Mucosa of descending colon (tissue), 3 donors: ENCODE measurements at regions not wholly inside any gene's neighbourhood (a gene's known extent, or its start where the extent isn't known, plus 50 kb on each side); places are given as distances from the start of the nearest gene placed in this dataset.

Source experiments
- ATAC-seq: fragments of 200-7000 bp; cut with Tn5 transposase; one replicate; pipeline ENCODE4 v1.9.1; 2020; ENCODE audit warnings: mild to moderate bottlenecking, moderate library complexity
- DNase-seq, 3 donors: peaks; one replicate each; pipeline ENCODE4 v3.0.0-alpha.2; 2020
- H3K36me3 ChIP-seq: fragments of 200-600 bp; one replicate; pipeline ENCODE4 v1.8.0; 2021; ENCODE audit warnings: low read depth, mild to moderate bottlenecking
- H3K4me1 ChIP-seq: fragments of 200-600 bp; one replicate; pipeline ENCODE4 v1.8.0; 2021; ENCODE audit warnings: low read depth, mild to moderate bottlenecking
- H3K4me3 ChIP-seq: fragments of 200-600 bp; one replicate; pipeline ENCODE4 v1.8.0; 2021; ENCODE audit warnings: mild to moderate bottlenecking
- H3K9me3 ChIP-seq: fragments of 200-600 bp; one replicate; pipeline ENCODE4 v1.8.0; 2021; ENCODE audit warnings: mild to moderate bottlenecking
- CTCF ChIP-seq: fragments of 200-600 bp; IDR thresholded peaks from one replicate; pipeline ENCODE4 v1.8.0; 2022; ENCODE audit warnings: antibody characterized with exemption, mild to moderate bottlenecking
- intact Hi-C, 2 donors: fragments of 100-400 bp; cut with DNase I in 1 of 2; cut with micrococcal nuclease in 1 of 2; formaldehyde crosslinking; loops; one replicate each; pipeline versions ENCODE4 v1.11.0 to v1.11.1; 2022; cut with DNase I, micrococcal nuclease
- donor health status: DM: no; HTN: no; CAD: no; lungs with moderate emphysema.
- donor health status: DM: no; HTN: no; CAD: no.
- donor health status: DM: no; HTN: yes; CAD: no.

GRCh38 chr17:11144358-11145233 lies 96.4 kb upstream of the SHISA6 start:
- no peaks in the 10 kb centered on the region for H3K4me1 ChIP-seq
- ATAC-seq (peak; percentile 92), DNase-seq (peak in 2 of 3 donors; percentile 27 to 46)
- no peaks in the 10 kb centered on the region for H3K9me3 ChIP-seq
- intact Hi-C loops: loop anchor here (2.0 to 5.0 kb wide), 2 partner anchors 267 to 268 kb away; no protein-coding TSS in a partner anchor
- no peaks in the 10 kb centered on the region for H3K36me3 ChIP-seq
- H3K4me3 ChIP-seq: no peak overlapping the region
- peak; percentile 8 for TF ChIP-seq CTCF

GRCh38 chr17:11142231-11142630 lies 98.8 kb upstream of the SHISA6 start:
- Histone ChIP-seq H3K9me3 (no peaks in the 10 kb centered on the region), H3K4me1 (no peaks in the 10 kb centered on the region), H3K36me3 (no peaks in the 10 kb centered on the region), H3K4me3 (no peak overlapping the region)
- intact Hi-C loops: loop anchor here in 1 of 2 donors (5.0 kb wide), 1 partner anchor 265 kb away; no protein-coding TSS in a partner anchor
- ATAC-seq: peak; percentile 87
- peak in 1 of 3 donors; percentile 24 for DNase-seq
- no peak for TF ChIP-seq CTCF

- no peak overlapping the region for H3K4me3 ChIP-seq
- no peak for ATAC-seq
- no peak for DNase-seq
- no peaks in the 10 kb centered on the region for H3K4me1 ChIP-seq
- no peaks in the 10 kb centered on the region for H3K36me3 ChIP-seq
- H3K9me3 ChIP-seq: no peaks in the 10 kb centered on the region
- intact Hi-C loops: loop anchor here in 1 of 2 donors (5.0 kb wide), 1 partner anchor 263 kb away; no protein-coding TSS in a partner anchor
- TF ChIP-seq CTCF: no peak
Measured at GRCh38 chr17:11140501-11140900, 100.5 kb upstream of the SHISA6 start.

- ATAC-seq (no peak), DNase-seq (no peak)
- TF ChIP-seq CTCF: no peak
- Histone ChIP-seq H3K4me1 (no peaks in the 10 kb centered on the region), H3K9me3 (no peaks in the 10 kb centered on the region), H3K36me3 (no peaks in the 10 kb centered on the region), H3K4me3 (no peak overlapping the region)
- intact Hi-C loops: loop anchor here in 1 of 2 donors (5.0 kb wide), 1 partner anchor 263 kb away; no protein-coding TSS in a partner anchor
Measured at GRCh38 chr17:11140043-11140442, 101.0 kb upstream of the SHISA6 start.

- intact Hi-C loops: no loop called here
- no peak for TF ChIP-seq CTCF
- ATAC-seq (no peak), DNase-seq (no peak)
- Histone ChIP-seq H3K4me3 (no peak overlapping the region), H3K36me3 (no peaks in the 10 kb centered on the region), H3K4me1 (no peaks in the 10 kb centered on the region), H3K9me3 (no peaks in the 10 kb centered on the region)
Measured at GRCh38 chr17:11138023-11138422, 103.0 kb upstream of the SHISA6 start.
